ENCODE measurements at regions not wholly inside any gene's neighbourhood (a gene's known extent, or its start where the extent isn't known, plus 50 kb on each side); places are given as distances from the start of the nearest gene placed in this dataset.

DNA sequence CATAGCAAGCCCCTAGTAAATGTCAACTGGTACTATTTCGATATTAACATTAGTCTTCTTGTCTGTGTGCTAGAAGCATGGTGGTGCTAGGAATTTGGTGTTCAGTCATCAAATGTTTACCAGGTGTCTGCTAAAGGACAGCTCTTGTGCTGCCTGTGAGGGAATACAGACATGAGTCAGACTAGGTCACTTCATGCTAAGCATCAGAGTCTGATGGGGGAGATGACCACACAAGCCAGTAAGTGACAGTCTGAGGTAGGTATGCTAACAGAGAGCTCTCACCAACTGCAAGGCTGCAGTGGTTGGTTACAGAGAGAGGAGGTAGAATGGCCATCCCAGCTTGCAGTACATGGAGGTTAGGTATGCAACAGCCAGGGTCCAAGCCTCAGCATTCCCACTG is 320.9 kb downstream of the CDK5RAP2 start:
- TF ChIP-seq, protein P1, sequence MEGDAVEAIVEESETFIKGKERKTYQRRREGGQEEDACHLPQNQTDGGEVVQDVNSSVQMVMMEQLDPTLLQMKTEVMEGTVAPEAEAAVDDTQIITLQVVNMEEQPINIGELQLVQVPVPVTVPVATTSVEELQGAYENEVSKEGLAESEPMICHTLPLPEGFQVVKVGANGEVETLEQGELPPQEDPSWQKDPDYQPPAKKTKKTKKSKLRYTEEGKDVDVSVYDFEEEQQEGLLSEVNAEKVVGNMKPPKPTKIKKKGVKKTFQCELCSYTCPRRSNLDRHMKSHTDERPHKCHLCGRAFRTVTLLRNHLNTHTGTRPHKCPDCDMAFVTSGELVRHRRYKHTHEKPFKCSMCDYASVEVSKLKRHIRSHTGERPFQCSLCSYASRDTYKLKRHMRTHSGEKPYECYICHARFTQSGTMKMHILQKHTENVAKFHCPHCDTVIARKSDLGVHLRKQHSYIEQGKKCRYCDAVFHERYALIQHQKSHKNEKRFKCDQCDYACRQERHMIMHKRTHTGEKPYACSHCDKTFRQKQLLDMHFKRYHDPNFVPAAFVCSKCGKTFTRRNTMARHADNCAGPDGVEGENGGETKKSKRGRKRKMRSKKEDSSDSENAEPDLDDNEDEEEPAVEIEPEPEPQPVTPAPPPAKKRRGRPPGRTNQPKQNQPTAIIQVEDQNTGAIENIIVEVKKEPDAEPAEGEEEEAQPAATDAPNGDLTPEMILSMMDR (IDR thresholded peaks at IDR 0.05): no peak
- no peak for TF ChIP-seq POLR2A (IDR thresholded peaks at IDR 0.05)
- no peak for TF ChIP-seq POLR2AphosphoS5 (IDR thresholded peaks at IDR 0.05)
- TF ChIP-seq EP300 (IDR thresholded peaks at IDR 0.05; ENCODE audit: low read depth): no peak
